CD14-positive monocyte (primary cell): ENCODE measurements at regions not wholly inside any gene's neighbourhood (a gene's known extent, or its start where the extent isn't known, plus 50 kb on each side); places are given as distances from the start of the nearest gene placed in this dataset.

Source experiments
- DNase-seq, 3 donors: peaks; one replicate each; pipeline ENCODE4 v3.0.0-alpha.2; 2011 to 2022
- H2AFZ ChIP-seq: 2 replicates; pipeline ENCODE4 v1.6.0; 2012; ENCODE audit warnings: mild to moderate bottlenecking, low read depth, low read length, inconsistent platforms; ENCODE audit not compliant: insufficient read depth, poor library complexity, severe bottlenecking
- H3K27ac ChIP-seq, 2 donors: 1 replicate in 1 of 2; 2 replicates in 1 of 2; pipeline ENCODE4 v1.5.1; 2012 to 2013; ENCODE audit warnings: low read length in 2 of 2, control low read depth in 1 of 2, inconsistent platforms in 1 of 2, low read depth in 1 of 2, mild to moderate bottlenecking in 1 of 2
- H3K27me3 ChIP-seq, 2 donors: one replicate each; pipeline versions ENCODE4 v1.6.0 to v1.6.1; 2011 to 2013; ENCODE audit warnings: low read length in 2 of 2; ENCODE audit not compliant: control insufficient read depth in 2 of 2, insufficient read depth in 2 of 2
- H3K36me3 ChIP-seq, 2 donors: replicated peaks in 1 of 2; 1 replicate in 1 of 2; 2 replicates in 1 of 2; pipeline versions ENCODE4 v1.5.1 to v1.6.1; 2012 to 2013; ENCODE audit warnings: low read length in 2 of 2, control low read depth in 1 of 2, inconsistent platforms in 1 of 2, mild to moderate bottlenecking in 1 of 2; ENCODE audit not compliant: insufficient read depth in 2 of 2, control insufficient read depth in 1 of 2
- H3K4me1 ChIP-seq, 2 donors: 1 replicate in 1 of 2; 2 replicates in 1 of 2; pipeline versions ENCODE4 v1.5.1 to v1.6.1; 2012 to 2013; ENCODE audit warnings: low read length in 2 of 2, control low read depth in 1 of 2, inconsistent platforms in 1 of 2, mild to moderate bottlenecking in 1 of 2, moderate library complexity in 1 of 2; ENCODE audit not compliant: insufficient read depth in 2 of 2, control insufficient read depth in 1 of 2
- H3K4me2 ChIP-seq: replicated peaks from 2 replicates; pipeline ENCODE3; 2012; ENCODE audit warnings: low read length, moderate library complexity, mild to moderate bottlenecking; ENCODE audit not compliant: poor library complexity, severe bottlenecking; ENCODE audit errors: extremely low read depth
- H3K4me3 ChIP-seq, 3 experiments: fragments of 200-600 bp in 1 of 3; sonication (generic) in 1 of 3; replicated peaks in 1 of 3; 1 replicate in 2 of 3; 2 replicates in 1 of 3; pipeline ENCODE4 v1.5.1; 2011 to 2013; ENCODE audit warnings: low read length in 3 of 3, mild to moderate bottlenecking in 3 of 3, control low read depth in 2 of 3, low read depth in 2 of 3, inconsistent platforms in 1 of 3, moderate library complexity in 1 of 3
- H3K79me2 ChIP-seq: 2 replicates; pipeline ENCODE4 v1.6.0; 2012; ENCODE audit warnings: mild to moderate bottlenecking, control low read depth, inconsistent platforms, low read length, moderate library complexity; ENCODE audit not compliant: insufficient read depth
- H3K9ac ChIP-seq: 2 replicates; pipeline ENCODE4 v1.6.0; 2017; ENCODE audit warnings: low read length, mild to moderate bottlenecking; ENCODE audit not compliant: insufficient read depth, poor library complexity, severe bottlenecking
- H3K9me3 ChIP-seq, 2 donors: replicated peaks in 1 of 2; 1 replicate in 1 of 2; 2 replicates in 1 of 2; pipeline versions ENCODE4 v1.5.1 to v1.6.1; 2012 to 2013; ENCODE audit warnings: low read length in 2 of 2, control low read depth in 1 of 2; ENCODE audit not compliant: control insufficient read depth in 1 of 2, insufficient read depth in 1 of 2
- H4K20me1 ChIP-seq: 2 replicates; pipeline ENCODE4 v1.6.0; 2012; ENCODE audit warnings: mild to moderate bottlenecking, low read length, control low read depth, moderate library complexity; ENCODE audit not compliant: insufficient read depth
- H3K27ac Mint-ChIP-seq, 7 donors: one replicate each; pipeline ENCODE4 v1.8.0; 2020; ENCODE audit warnings: mild to moderate bottlenecking in 7 of 7, mixed read lengths in 7 of 7, moderate library complexity in 6 of 7, inconsistent platforms in 2 of 7
- H3K27me3 Mint-ChIP-seq, 3 donors: one replicate each; pipeline ENCODE4 v1.8.0; 2021 to 2022; ENCODE audit warnings: low read depth in 3 of 3, mild to moderate bottlenecking in 3 of 3, mixed read lengths in 3 of 3, moderate library complexity in 3 of 3, inconsistent platforms in 1 of 3
- H3K36me3 Mint-ChIP-seq, 2 donors: one replicate each; pipeline ENCODE4 v1.8.0; 2020; ENCODE audit warnings: mixed read lengths in 2 of 2, inconsistent platforms in 1 of 2, mild to moderate bottlenecking in 1 of 2
- H3K4me1 Mint-ChIP-seq: one replicate; pipeline ENCODE4 v1.8.0; 2020; ENCODE audit warnings: mild to moderate bottlenecking, mixed read lengths
- H3K4me3 Mint-ChIP-seq, 2 donors: one replicate each; pipeline ENCODE4 v1.8.0; 2020; ENCODE audit warnings: mild to moderate bottlenecking in 2 of 2, mixed read lengths in 2 of 2, moderate library complexity in 1 of 2
- H3K9me3 Mint-ChIP-seq, 7 donors: one replicate each; pipeline ENCODE4 v1.8.0; 2020 to 2022; ENCODE audit warnings: mixed read lengths in 7 of 7, mild to moderate bottlenecking in 6 of 7, moderate library complexity in 6 of 7, inconsistent platforms in 2 of 7
- CTCF ChIP-seq: fragments of 200-600 bp; IDR thresholded peaks from one replicate; pipeline ENCODE4 v1.8.0; 2022; ENCODE audit warnings: antibody characterized with exemption, mild to moderate bottlenecking
- WGBS: methylation state at CpG from one replicate; pipeline ENCODE4 v1.1.5; 2013; ENCODE audit warnings: missing lambda C conversion rate; ENCODE audit not compliant: insufficient coverage; 5-methylcytosine and 5-hydroxymethylcytosine counted together
- intact Hi-C, 2 donors: fragments of 100-400 bp; cut with micrococcal nuclease; formaldehyde crosslinking; loops; one replicate each; pipeline versions ENCODE4 v1.15.0 to v1.15.1; 2023

- no peak overlapping the region for H3K9ac ChIP-seq
- H3K4me1 Mint-ChIP-seq, result no peaks in the 10 kb centered on the region
- H4K20me1 ChIP-seq, result no peaks in the 10 kb centered on the region
- no peak overlapping the region for H3K27ac ChIP-seq
- no peak overlapping the region for H3K4me3 ChIP-seq
- 62% methylated on average over 2 of the region's 7 CpGs for WGBS
- intact Hi-C loops, result no loop called here
- DNase-seq, result no peak
- H3K27me3 Mint-ChIP-seq, result peaks cover 0 to 1% (median 0%) of the 10 kb centered on the region in 3 donors
- H2AFZ ChIP-seq, result no peak overlapping the region
- H3K4me2 ChIP-seq, result no peak overlapping the region
- no peak overlapping the region for H3K27ac Mint-ChIP-seq
- H3K9me3 Mint-ChIP-seq, result peaks cover 0 to 5% (median 0%) of the 10 kb centered on the region in 7 donors
- no peaks in the 10 kb centered on the region for H3K79me2 ChIP-seq
- no peaks in the 10 kb centered on the region for H3K4me1 ChIP-seq
- H3K36me3 ChIP-seq, result no peaks in the 10 kb centered on the region
- H3K27me3 ChIP-seq, result no peaks in the 10 kb centered on the region
- no peaks in the 10 kb centered on the region for H3K9me3 ChIP-seq
- H3K4me3 Mint-ChIP-seq, result no peak overlapping the region
- H3K36me3 Mint-ChIP-seq, result no peaks in the 10 kb centered on the region
- no peak for TF ChIP-seq CTCF
These were observed 189.3 kb downstream of the FAT3 start for GRCh38 chr11:92413757-92414513.

GRCh38 chr11:92416971-92417725 is 192.5 kb downstream of the FAT3 start:
- Histone ChIP-seq H3K36me3 (no peaks in the 10 kb centered on the region), H3K4me2 (no peak overlapping the region), H3K9me3 (no peaks in the 10 kb centered on the region), H3K4me3 (no peak overlapping the region), H2AFZ (no peak overlapping the region), H3K4me1 (no peaks in the 10 kb centered on the region), H3K27me3 (no peaks in the 10 kb centered on the region), H3K9ac (no peak overlapping the region), H3K27ac (no peak overlapping the region), H3K79me2 (no peaks in the 10 kb centered on the region), H4K20me1 (no peaks in the 10 kb centered on the region)
- Mint-ChIP-seq H3K9me3 (peaks cover 0 to 5% (median 0%) of the 10 kb centered on the region in 7 donors), H3K4me1 (no peaks in the 10 kb centered on the region), H3K4me3 (no peak overlapping the region), H3K27ac (no peak overlapping the region), H3K36me3 (no peaks in the 10 kb centered on the region), H3K27me3 (peaks cover 0 to 2% (median 0%) of the 10 kb centered on the region in 3 donors)
- WGBS, result no CpG with 5 or more reads among the region's 1 CpG
- DNase-seq, result no peak
- TF ChIP-seq CTCF, result no peak
- intact Hi-C loops, result no loop called here
